ENCODE measurements at regions not wholly inside any gene's neighbourhood (a gene's known extent, or its start where the extent isn't known, plus 50 kb on each side); places are given as distances from the start of the nearest gene placed in this dataset.
"Not testable (repeated sequence)": the region's sequence is repeated elsewhere in the genome, so short reads cannot be mapped to it uniquely, and the experiment has no call there.

GRCh38 chr16:9154567-9155410, 63.3 kb downstream of the HAPSTR1 start:
- TF ChIP-seq CTCF (IDR thresholded peaks at IDR 0.05): no peak
- DNase-seq (ENCODE audit: low spot score) (no peak), ATAC-seq (ENCODE audit: low FRiP score) (no peak)

GRCh38 chr16:9155871-9156270, 64.4 kb downstream of the HAPSTR1 start:
- ATAC-seq (ENCODE audit: low FRiP score) (no peak), DNase-seq (ENCODE audit: low spot score) (no peak)
- TF ChIP-seq CTCF (IDR thresholded peaks at IDR 0.05): no peak

GRCh38 chr16:9159839-9160550, 68.6 kb downstream of the HAPSTR1 start:
- ATAC-seq (ENCODE audit: low FRiP score): peak; percentile 54
- peak in 2 of 3 donors; percentile 3 to 33 for TF ChIP-seq CTCF (IDR thresholded peaks at IDR 0.05)
- DNase-seq (ENCODE audit: low spot score): no peak

GRCh38 chr16:9160551-9160911, 69.1 kb downstream of the HAPSTR1 start:
- ATAC-seq (ENCODE audit: low FRiP score) (no peak), DNase-seq (ENCODE audit: low spot score) (no peak)
- no peak for TF ChIP-seq CTCF (IDR thresholded peaks at IDR 0.05)

GRCh38 chr16:9165681-9166080, 74.2 kb downstream of the HAPSTR1 start:
- TF ChIP-seq CTCF (IDR thresholded peaks at IDR 0.05): no peak
- no peak for ATAC-seq (ENCODE audit: low FRiP score)
- no peak for DNase-seq (ENCODE audit: low spot score)

- not testable (repeated sequence) for ATAC-seq (ENCODE audit: low FRiP score); DNase-seq (ENCODE audit: low spot score)
These were observed 75.0 kb downstream of the HAPSTR1 start for GRCh38 chr16:9166326-9166993.

GRCh38 chr16:9169094-9169493, 77.7 kb downstream of the HAPSTR1 start:
- no peak for ATAC-seq (ENCODE audit: low FRiP score)
- no peak for TF ChIP-seq CTCF (IDR thresholded peaks at IDR 0.05)
- no peak for DNase-seq (ENCODE audit: low spot score)

Measured in omental fat pad (tissue), 3 donors.